A549 (cell line): ENCODE measurements at regions not wholly inside any gene's neighbourhood (a gene's known extent, or its start where the extent isn't known, plus 50 kb on each side); places are given as distances from the start of the nearest gene placed in this dataset.

Experiments used
- CHD2 ChIP-seq: fragments of 150-350 bp; IDR thresholded peaks from 2 replicates; pipeline ENCODE4 v1.6.1; 2014; ENCODE audit warnings: low read length; ENCODE audit not compliant: partially characterized antibody
- CTCF ChIP-seq: fragments of >200 bp; sonication (Bioruptor Twin); formaldehyde crosslinking; IDR thresholded peaks from 3 replicates; pipeline ENCODE4 v1.5.1; 2016
- EP300 ChIP-seq, 2 experiments: fragments of >200 bp; sonication (Bioruptor Twin); formaldehyde crosslinking; IDR thresholded peaks; 2 replicates in 1 of 2; 3 replicates in 1 of 2; pipeline ENCODE4 v1.6.1; 2016 to 2017
- ESRRA ChIP-seq: fragments of 150-350 bp; IDR thresholded peaks from 2 replicates; pipeline ENCODE4 v1.6.1; 2014; ENCODE audit warnings: mild to moderate bottlenecking, low read length, borderline replicate concordance
- GATA3 ChIP-seq: IDR thresholded peaks from 2 replicates; pipeline ENCODE4 v1.6.1; 2012; ENCODE audit warnings: borderline replicate concordance
- MAZ ChIP-seq: fragments of 150-350 bp; IDR thresholded peaks from 2 replicates; pipeline ENCODE4 v1.6.1; 2014; ENCODE audit warnings: antibody characterized with exemption, low read depth, low read length, borderline replicate concordance
- MYC ChIP-seq: IDR thresholded peaks from 2 replicates; pipeline ENCODE4 v1.6.1; 2012; ENCODE audit warnings: mild to moderate bottlenecking, inconsistent platforms, low read length, improper control_type of control experiment, borderline replicate concordance
- POLR2A ChIP-seq: IDR thresholded peaks from 2 replicates; pipeline ENCODE4 v1.6.1; 2012; ENCODE audit warnings: mild to moderate bottlenecking, low read length
- RAD21 ChIP-seq, 2 experiments: fragments of >200 bp in 1 of 2; sonication (Bioruptor Twin) in 1 of 2; formaldehyde crosslinking in 1 of 2; IDR thresholded peaks in 1 of 2; conservative IDR thresholded peaks in 1 of 2; 2 replicates in 1 of 2; 3 replicates in 1 of 2; pipeline ENCODE4 v1.6.1; 2012 to 2018; ENCODE audit warnings: inconsistent platforms in 1 of 2
- RCOR1 ChIP-seq: fragments of 150-350 bp; IDR thresholded peaks from 2 replicates; pipeline ENCODE4 v1.6.1; 2014; ENCODE audit warnings: antibody characterized with exemption, low read length, low read depth
- RFX5 ChIP-seq: fragments of 450-650 bp; IDR thresholded peaks from 2 replicates; pipeline ENCODE4 v1.7.1; 2014; ENCODE audit warnings: antibody characterized with exemption, mild to moderate bottlenecking, moderate library complexity
- ZFP36 ChIP-seq: fragments of 450-650 bp; IDR thresholded peaks from 2 replicates; pipeline ENCODE4 v1.6.1; 2014; ENCODE audit warnings: borderline replicate concordance; ENCODE audit not compliant: partially characterized antibody
- TF ChIP-seq, protein P1 (sequence below): IDR thresholded peaks from 2 replicates; pipeline ENCODE4 v1.6.1; 2012

DNA sequence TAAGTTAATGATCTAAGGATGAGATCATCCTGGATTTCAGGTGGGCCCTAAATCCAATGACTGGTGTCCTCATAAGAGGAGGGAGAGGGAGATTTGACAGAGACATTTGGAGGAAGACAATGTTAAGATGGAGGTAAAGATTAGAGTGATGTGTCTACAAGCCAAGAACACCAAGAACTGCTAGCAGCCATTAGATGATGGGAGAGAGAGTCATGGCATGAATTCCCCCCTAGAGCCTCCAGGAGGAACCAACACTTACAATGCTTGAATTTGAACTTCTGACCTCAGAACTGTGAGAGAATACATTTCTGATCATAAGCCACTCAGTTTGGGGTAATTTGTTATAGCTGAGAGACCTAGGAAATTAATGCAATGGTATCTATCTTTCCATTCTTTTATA, 68.1 kb upstream of the RFXAP start:
- TF ChIP-seq MYC: no peak
- TF ChIP-seq MAZ: no peak
- TF ChIP-seq EP300 (IDR thresholded peaks at IDR 0.05): no peak
- no peak for TF ChIP-seq ESRRA
- TF ChIP-seq CTCF: no peak
- TF ChIP-seq RCOR1: no peak
- TF ChIP-seq RFX5: no peak
- no peak for TF ChIP-seq ZFP36
- no peak for TF ChIP-seq CHD2
- no peak for TF ChIP-seq POLR2A
- no peak for TF ChIP-seq GATA3
- no peak for TF ChIP-seq RAD21 (conservative IDR thresholded peaks at IDR 0.05 in 1 of 2, IDR thresholded peaks at IDR 0.05 in 1 of 2)
- TF ChIP-seq, protein P1, sequence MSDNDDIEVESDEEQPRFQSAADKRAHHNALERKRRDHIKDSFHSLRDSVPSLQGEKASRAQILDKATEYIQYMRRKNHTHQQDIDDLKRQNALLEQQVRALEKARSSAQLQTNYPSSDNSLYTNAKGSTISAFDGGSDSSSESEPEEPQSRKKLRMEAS: no peak
